ENCODE measurements at regions not wholly inside any gene's neighbourhood (a gene's known extent, or its start where the extent isn't known, plus 50 kb on each side); places are given as distances from the start of the nearest gene placed in this dataset.

GRCh38 chr4:23070848-23071570 lies 378.3 kb downstream of the GBA3 start:
- Histone ChIP-seq H2AFZ (ENCODE audit: low read length) (no peak overlapping the region), H3K4me1 (ENCODE audit: control insufficient read depth, extremely low read depth, insufficient read depth, low read length) (no peaks in the 10 kb centered on the region), H3K4me3 (replicated peaks in 1 of 4; ENCODE audit: control extremely low read depth in 1 of 4, insufficient read depth in 1 of 4, low read depth in 3 of 4, low read length in 4 of 4) (no peak overlapping the region), H3K9me3 (ENCODE audit: control insufficient read depth, insufficient read depth, low read depth, low read length) (no peaks in the 10 kb centered on the region), H3K79me2 (ENCODE audit: control insufficient read depth, insufficient read depth, low read length) (no peaks in the 10 kb centered on the region), H3K4me2 (ENCODE audit: extremely low read depth, insufficient read depth, low read length) (no peak overlapping the region), H3K9ac (ENCODE audit: insufficient read depth, low read length) (no peak overlapping the region), H3K27ac (ENCODE audit: insufficient read depth, low read length) (no peak overlapping the region), H3K27me3 (ENCODE audit: control insufficient read depth, insufficient read depth, low read length) (no peaks in the 10 kb centered on the region), H3K36me3 (ENCODE audit: control insufficient read depth, insufficient read depth, low read length) (no peaks in the 10 kb centered on the region), H4K20me1 (ENCODE audit: control insufficient read depth, extremely low read depth, insufficient read depth, low read length) (no peaks in the 10 kb centered on the region)
- DNase-seq (ENCODE audit: low read depth in 2 of 2), result no peak
- TF ChIP-seq EZH2 (IDR thresholded peaks at IDR 0.05; ENCODE audit: low read length, missing control alignments) (no peak), CTCF (conservative IDR thresholded peaks at IDR 0.05 in 1 of 2, IDR thresholded peaks at IDR 0.05 in 1 of 2; ENCODE audit: low read depth in 1 of 2, low read length in 2 of 2) (no peak)

- H3K27ac ChIP-seq (ENCODE audit: insufficient read depth, low read length), result no peak overlapping the region
- no peak overlapping the region for H3K4me2 ChIP-seq (ENCODE audit: extremely low read depth, insufficient read depth, low read length)
- no peak overlapping the region for H3K4me3 ChIP-seq (replicated peaks in 1 of 4; ENCODE audit: control extremely low read depth in 1 of 4, insufficient read depth in 1 of 4, low read depth in 3 of 4, low read length in 4 of 4)
- H3K4me1 ChIP-seq (ENCODE audit: control insufficient read depth, extremely low read depth, insufficient read depth, low read length), result no peaks in the 10 kb centered on the region
- no peaks in the 10 kb centered on the region for H3K27me3 ChIP-seq (ENCODE audit: control insufficient read depth, insufficient read depth, low read length)
- DNase-seq (ENCODE audit: low read depth in 2 of 2), result no peak
- no peak overlapping the region for H2AFZ ChIP-seq (ENCODE audit: low read length)
- H3K36me3 ChIP-seq (ENCODE audit: control insufficient read depth, insufficient read depth, low read length), result no peaks in the 10 kb centered on the region
- no peak for TF ChIP-seq CTCF (conservative IDR thresholded peaks at IDR 0.05 in 1 of 2, IDR thresholded peaks at IDR 0.05 in 1 of 2; ENCODE audit: low read depth in 1 of 2, low read length in 2 of 2)
- no peak for TF ChIP-seq EZH2 (IDR thresholded peaks at IDR 0.05; ENCODE audit: low read length, missing control alignments)
- H3K9ac ChIP-seq (ENCODE audit: insufficient read depth, low read length), result no peak overlapping the region
- no peaks in the 10 kb centered on the region for H3K79me2 ChIP-seq (ENCODE audit: control insufficient read depth, insufficient read depth, low read length)
- no peaks in the 10 kb centered on the region for H4K20me1 ChIP-seq (ENCODE audit: control insufficient read depth, extremely low read depth, insufficient read depth, low read length)
- no peaks in the 10 kb centered on the region for H3K9me3 ChIP-seq (ENCODE audit: control insufficient read depth, insufficient read depth, low read depth, low read length)
Observed at GRCh38 chr4:23068756-23069155, 376.0 kb downstream of the GBA3 start.

- Histone ChIP-seq H3K9me3 (ENCODE audit: control insufficient read depth, insufficient read depth, low read depth, low read length) (no peaks in the 10 kb centered on the region), H3K4me1 (ENCODE audit: control insufficient read depth, extremely low read depth, insufficient read depth, low read length) (no peaks in the 10 kb centered on the region), H3K36me3 (ENCODE audit: control insufficient read depth, insufficient read depth, low read length) (no peaks in the 10 kb centered on the region), H3K4me2 (ENCODE audit: extremely low read depth, insufficient read depth, low read length) (no peak overlapping the region), H3K4me3 (replicated peaks in 1 of 4; ENCODE audit: control extremely low read depth in 1 of 4, insufficient read depth in 1 of 4, low read depth in 3 of 4, low read length in 4 of 4) (no peak overlapping the region), H3K27ac (ENCODE audit: insufficient read depth, low read length) (no peak overlapping the region), H4K20me1 (ENCODE audit: control insufficient read depth, extremely low read depth, insufficient read depth, low read length) (no peaks in the 10 kb centered on the region), H3K79me2 (ENCODE audit: control insufficient read depth, insufficient read depth, low read length) (no peaks in the 10 kb centered on the region), H3K9ac (ENCODE audit: insufficient read depth, low read length) (no peak overlapping the region), H3K27me3 (ENCODE audit: control insufficient read depth, insufficient read depth, low read length) (no peaks in the 10 kb centered on the region), H2AFZ (ENCODE audit: low read length) (no peak overlapping the region)
- DNase-seq (ENCODE audit: low read depth in 2 of 2), result no peak
- TF ChIP-seq CTCF (conservative IDR thresholded peaks at IDR 0.05 in 1 of 2, IDR thresholded peaks at IDR 0.05 in 1 of 2; ENCODE audit: low read depth in 1 of 2, low read length in 2 of 2), result no peak
- no peak for TF ChIP-seq EZH2 (IDR thresholded peaks at IDR 0.05; ENCODE audit: low read length, missing control alignments)
Observed at GRCh38 chr4:23068287-23068686, 375.6 kb downstream of the GBA3 start.

All from fibroblast of lung (primary cell).